Fibroblast of mammary gland (primary cell): ENCODE measurements at regions not wholly inside any gene's neighbourhood (a gene's known extent, or its start where the extent isn't known, plus 50 kb on each side); places are given as distances from the start of the nearest gene placed in this dataset.
"Not testable (repeated sequence)": the region's sequence is repeated elsewhere in the genome, so short reads cannot be mapped to it uniquely, and the experiment has no call there.

Experiments used
- DNase-seq: peaks from one replicate; pipeline ENCODE4 v3.0.0-alpha.2; 2010; ENCODE audit warnings: low read depth
- H3K4me3 ChIP-seq: 2 replicates; pipeline ENCODE4 v1.5.1; 2011; ENCODE audit warnings: low read depth, mild to moderate bottlenecking, low read length, moderate library complexity; ENCODE audit not compliant: control insufficient read depth
- TF ChIP-seq, protein P1 (sequence below): conservative IDR thresholded peaks from 2 replicates; pipeline ENCODE4 v1.5.1; 2011; ENCODE audit warnings: low read depth, low read length, inconsistent platforms; ENCODE audit not compliant: control insufficient read depth, insufficient read depth

GRCh38 chr5:6289239-6289638 lies 89.1 kb downstream of the MED10 start:
- H3K4me3 ChIP-seq = no peak overlapping the region
- TF ChIP-seq, protein P1, sequence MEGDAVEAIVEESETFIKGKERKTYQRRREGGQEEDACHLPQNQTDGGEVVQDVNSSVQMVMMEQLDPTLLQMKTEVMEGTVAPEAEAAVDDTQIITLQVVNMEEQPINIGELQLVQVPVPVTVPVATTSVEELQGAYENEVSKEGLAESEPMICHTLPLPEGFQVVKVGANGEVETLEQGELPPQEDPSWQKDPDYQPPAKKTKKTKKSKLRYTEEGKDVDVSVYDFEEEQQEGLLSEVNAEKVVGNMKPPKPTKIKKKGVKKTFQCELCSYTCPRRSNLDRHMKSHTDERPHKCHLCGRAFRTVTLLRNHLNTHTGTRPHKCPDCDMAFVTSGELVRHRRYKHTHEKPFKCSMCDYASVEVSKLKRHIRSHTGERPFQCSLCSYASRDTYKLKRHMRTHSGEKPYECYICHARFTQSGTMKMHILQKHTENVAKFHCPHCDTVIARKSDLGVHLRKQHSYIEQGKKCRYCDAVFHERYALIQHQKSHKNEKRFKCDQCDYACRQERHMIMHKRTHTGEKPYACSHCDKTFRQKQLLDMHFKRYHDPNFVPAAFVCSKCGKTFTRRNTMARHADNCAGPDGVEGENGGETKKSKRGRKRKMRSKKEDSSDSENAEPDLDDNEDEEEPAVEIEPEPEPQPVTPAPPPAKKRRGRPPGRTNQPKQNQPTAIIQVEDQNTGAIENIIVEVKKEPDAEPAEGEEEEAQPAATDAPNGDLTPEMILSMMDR = no peak
- DNase-seq = no peak

GRCh38 chr5:6287176-6287575 lies 91.2 kb downstream of the MED10 start:
- H3K4me3 ChIP-seq = no peak overlapping the region
- DNase-seq = no peak
- TF ChIP-seq, protein P1 = no peak

GRCh38 chr5:6286404-6286803 lies 91.9 kb downstream of the MED10 start:
- H3K4me3 ChIP-seq = no peak overlapping the region
- no peak for DNase-seq
- TF ChIP-seq, protein P1 = no peak

GRCh38 chr5:6284491-6284890 lies 93.9 kb downstream of the MED10 start:
- DNase-seq, H3K4me3 ChIP-seq: not testable (repeated sequence)

- TF ChIP-seq, protein P1 = no peak
- no peak for DNase-seq
- H3K4me3 ChIP-seq = no peak overlapping the region
These were observed 96.0 kb downstream of the MED10 start for GRCh38 chr5:6282352-6282751.

DNA sequence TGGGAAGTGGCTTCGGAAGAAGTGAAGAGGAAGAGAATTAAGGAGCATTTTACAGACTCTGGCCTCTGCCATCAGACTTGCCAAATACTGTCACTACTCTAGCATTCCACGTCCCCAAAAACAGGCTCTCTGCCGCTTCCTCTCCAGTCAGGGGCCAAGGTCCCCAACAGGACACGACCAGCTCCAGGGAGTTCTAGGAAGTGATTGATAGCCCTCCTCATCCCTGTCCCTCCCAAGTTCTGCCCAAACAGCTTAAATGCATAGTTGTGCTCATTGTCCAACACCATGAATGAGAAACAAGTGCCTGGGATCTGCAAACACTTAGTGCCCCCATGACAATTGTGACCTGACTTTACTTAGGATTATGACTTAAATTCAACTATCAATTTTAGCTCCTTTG lies 96.5 kb downstream of the MED10 start:
- no peak overlapping the region for H3K4me3 ChIP-seq
- DNase-seq = no peak
- TF ChIP-seq, protein P1 = no peak

DNA sequence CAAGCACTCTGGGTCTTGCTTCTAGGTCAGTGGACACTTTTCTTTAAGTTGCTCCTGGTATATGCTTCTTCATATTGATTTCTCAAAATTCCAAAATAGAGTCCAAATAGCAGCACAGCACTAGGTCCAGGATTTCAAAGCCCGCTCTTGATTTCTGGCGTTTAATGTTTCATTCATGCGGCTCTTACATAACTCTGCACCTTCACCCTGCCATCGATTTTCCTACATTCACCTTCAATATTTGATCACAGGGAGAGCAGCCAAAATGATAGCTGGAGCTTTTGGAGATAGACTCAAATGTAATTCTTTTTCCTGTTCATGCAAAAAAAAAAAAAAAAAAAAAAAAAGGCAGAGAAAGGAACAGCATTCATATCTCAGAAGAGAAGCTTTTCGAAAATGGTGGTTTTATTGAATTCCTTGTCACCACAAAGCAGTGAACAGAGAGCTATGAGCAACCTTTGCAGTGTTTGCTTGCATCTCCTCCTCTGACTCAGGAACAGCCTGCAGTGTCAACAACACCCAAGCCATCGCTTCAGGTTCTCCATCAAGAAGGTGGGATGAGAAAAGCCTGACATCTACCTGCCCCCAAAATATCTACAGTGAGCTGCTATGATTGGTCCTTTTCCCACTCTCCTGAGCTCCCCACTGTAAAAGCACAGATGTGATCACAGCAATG lies 97.8 kb downstream of the MED10 start:
- TF ChIP-seq, protein P1 = no peak
- no peak overlapping the region for H3K4me3 ChIP-seq
- DNase-seq = no peak
